ENCODE measurements at regions not wholly inside any gene's neighbourhood (a gene's known extent, or its start where the extent isn't known, plus 50 kb on each side); places are given as distances from the start of the nearest gene placed in this dataset.
"Not testable (repeated sequence)": the region's sequence is repeated elsewhere in the genome, so short reads cannot be mapped to it uniquely, and the experiment has no call there.

- DNase-seq (ENCODE audit: low read depth, low spot score) = no peak
Measured at GRCh38 chr4:63080934-63081333, 1328.3 kb downstream of the TECRL start.

- no peak for DNase-seq (ENCODE audit: low read depth, low spot score)
Measured at GRCh38 chr4:63063760-63064159, 1345.5 kb downstream of the TECRL start.

- DNase-seq (ENCODE audit: low read depth, low spot score) = not testable (repeated sequence)
Measured at GRCh38 chr4:63062891-63063290, 1346.4 kb downstream of the TECRL start.

GRCh38 chr4:63049726-63050125 is 1359.5 kb downstream of the TECRL start:
- DNase-seq (ENCODE audit: low read depth, low spot score) = no peak

- DNase-seq (ENCODE audit: low read depth, low spot score) = no peak
Measured at GRCh38 chr4:63049278-63049677, 1360.0 kb downstream of the TECRL start.

- no peak for DNase-seq (ENCODE audit: low read depth, low spot score)
Measured at GRCh38 chr4:63036159-63036866, 1372.9 kb downstream of the TECRL start.

GRCh38 chr4:63029380-63029779 is 1379.9 kb downstream of the TECRL start:
- DNase-seq (ENCODE audit: low read depth, low spot score) = no peak

GRCh38 chr4:63020661-63021060 is 1388.6 kb downstream of the TECRL start:
- no peak for DNase-seq (ENCODE audit: low read depth, low spot score)

GRCh38 chr4:63017300-63017699 is 1392.0 kb downstream of the TECRL start:
- no peak for DNase-seq (ENCODE audit: low read depth, low spot score)

GRCh38 chr4:62970846-62971245 is 1438.4 kb downstream of the TECRL start:
- no peak for DNase-seq (ENCODE audit: low read depth, low spot score)

- DNase-seq (ENCODE audit: low read depth, low spot score) = no peak
Measured at GRCh38 chr4:62960415-62960814, 1448.8 kb downstream of the TECRL start.

- DNase-seq (ENCODE audit: low read depth, low spot score) = no peak
Measured at GRCh38 chr4:62953752-62954151, 1455.5 kb downstream of the TECRL start.

- DNase-seq (ENCODE audit: low read depth, low spot score) = no peak
Measured at GRCh38 chr4:62952366-62952765, 1456.9 kb downstream of the TECRL start.

- DNase-seq (ENCODE audit: low read depth, low spot score) = no peak
Measured at GRCh38 chr4:62948108-62948507, 1461.1 kb downstream of the TECRL start.

GRCh38 chr4:62940229-62940628 is 1469.0 kb downstream of the TECRL start:
- no peak for DNase-seq (ENCODE audit: low read depth, low spot score)

GRCh38 chr4:62930884-62931283 is 1478.4 kb downstream of the TECRL start:
- no peak for DNase-seq (ENCODE audit: low read depth, low spot score)

GRCh38 chr4:62928483-62928882 is 1480.8 kb downstream of the TECRL start:
- no peak for DNase-seq (ENCODE audit: low read depth, low spot score)

GRCh38 chr4:62927574-62927973 is 1481.7 kb downstream of the TECRL start:
- DNase-seq (ENCODE audit: low read depth, low spot score) = no peak

- DNase-seq (ENCODE audit: low read depth, low spot score) = no peak
Measured at GRCh38 chr4:62923783-62924182, 1485.5 kb downstream of the TECRL start.

- DNase-seq (ENCODE audit: low read depth, low spot score) = no peak
Measured at GRCh38 chr4:62917649-62918048, 1491.6 kb downstream of the TECRL start.

- no peak for DNase-seq (ENCODE audit: low read depth, low spot score)
Measured at GRCh38 chr4:62914758-62915157, 1494.5 kb downstream of the TECRL start.

- DNase-seq (ENCODE audit: low read depth, low spot score) = no peak
Measured at GRCh38 chr4:62913065-62913464, 1496.2 kb downstream of the TECRL start.

- no peak for DNase-seq (ENCODE audit: low read depth, low spot score)
Measured at GRCh38 chr4:62912531-62912930, 1496.7 kb downstream of the TECRL start.

GRCh38 chr4:62909238-62909637 is 1500.0 kb downstream of the TECRL start:
- DNase-seq (ENCODE audit: low read depth, low spot score) = no peak

Data from pulmonary artery endothelial cell (primary cell).